AG10803 (cell line): ENCODE measurements at regions not wholly inside any gene's neighbourhood (a gene's known extent, or its start where the extent isn't known, plus 50 kb on each side); places are given as distances from the start of the nearest gene placed in this dataset.

Source experiments
- DNase-seq: peaks from one replicate; pipeline ENCODE4 v3.0.0; 2010; ENCODE audit warnings: low read depth
- H3K4me3 ChIP-seq: 2 replicates; pipeline ENCODE4 v1.5.1; 2011; ENCODE audit warnings: mild to moderate bottlenecking, low read length, control low read depth
- TF ChIP-seq, protein P1 (sequence below): conservative IDR thresholded peaks from 2 replicates; pipeline ENCODE4 v1.5.1; 2011; ENCODE audit warnings: mild to moderate bottlenecking, low read length, control low read depth, inconsistent platforms

DNA sequence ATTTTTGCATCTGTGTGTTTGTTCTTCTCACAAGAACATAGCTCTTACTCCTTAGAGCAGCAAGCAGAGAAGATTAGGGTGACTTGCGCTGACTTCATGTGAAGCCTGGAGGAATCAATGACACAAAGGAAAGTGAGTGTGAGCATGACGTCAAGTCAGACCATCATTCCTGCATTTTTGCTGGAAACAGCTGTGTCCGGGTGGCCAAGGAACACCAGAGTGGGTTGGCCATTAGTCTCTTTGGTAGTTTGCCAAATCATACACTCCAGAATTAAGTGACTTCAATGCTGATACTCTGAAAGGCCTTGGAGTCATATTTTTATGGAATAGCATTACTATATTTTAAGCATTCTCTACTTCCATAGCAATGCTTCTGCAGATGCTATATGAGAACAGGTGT is 597.2 kb downstream of the DCDC2C start:
- H3K4me3 ChIP-seq = no peak overlapping the region
- DNase-seq = no peak
- TF ChIP-seq, protein P1, sequence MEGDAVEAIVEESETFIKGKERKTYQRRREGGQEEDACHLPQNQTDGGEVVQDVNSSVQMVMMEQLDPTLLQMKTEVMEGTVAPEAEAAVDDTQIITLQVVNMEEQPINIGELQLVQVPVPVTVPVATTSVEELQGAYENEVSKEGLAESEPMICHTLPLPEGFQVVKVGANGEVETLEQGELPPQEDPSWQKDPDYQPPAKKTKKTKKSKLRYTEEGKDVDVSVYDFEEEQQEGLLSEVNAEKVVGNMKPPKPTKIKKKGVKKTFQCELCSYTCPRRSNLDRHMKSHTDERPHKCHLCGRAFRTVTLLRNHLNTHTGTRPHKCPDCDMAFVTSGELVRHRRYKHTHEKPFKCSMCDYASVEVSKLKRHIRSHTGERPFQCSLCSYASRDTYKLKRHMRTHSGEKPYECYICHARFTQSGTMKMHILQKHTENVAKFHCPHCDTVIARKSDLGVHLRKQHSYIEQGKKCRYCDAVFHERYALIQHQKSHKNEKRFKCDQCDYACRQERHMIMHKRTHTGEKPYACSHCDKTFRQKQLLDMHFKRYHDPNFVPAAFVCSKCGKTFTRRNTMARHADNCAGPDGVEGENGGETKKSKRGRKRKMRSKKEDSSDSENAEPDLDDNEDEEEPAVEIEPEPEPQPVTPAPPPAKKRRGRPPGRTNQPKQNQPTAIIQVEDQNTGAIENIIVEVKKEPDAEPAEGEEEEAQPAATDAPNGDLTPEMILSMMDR = no peak

DNA sequence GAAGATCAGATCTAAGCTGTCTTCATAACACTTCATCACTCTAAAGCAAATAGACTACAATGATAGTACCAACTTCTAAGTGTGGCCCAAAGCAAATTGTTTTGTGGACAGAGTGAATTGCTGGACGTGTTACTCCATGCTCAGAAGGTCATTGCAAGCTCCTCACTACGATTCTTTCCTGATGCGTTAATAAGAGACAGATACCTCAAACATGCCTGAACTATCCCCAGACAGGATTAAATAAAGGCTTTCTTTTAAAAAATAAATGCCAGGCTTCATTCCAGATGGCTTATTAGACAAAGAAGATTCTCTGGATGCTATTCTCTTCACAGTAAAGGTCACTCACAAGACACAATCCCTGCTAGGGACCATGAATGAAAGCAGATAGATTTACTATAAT is 621.2 kb downstream of the DCDC2C start:
- H3K4me3 ChIP-seq = no peak overlapping the region
- DNase-seq = no peak
- TF ChIP-seq, protein P1 = no peak

DNA sequence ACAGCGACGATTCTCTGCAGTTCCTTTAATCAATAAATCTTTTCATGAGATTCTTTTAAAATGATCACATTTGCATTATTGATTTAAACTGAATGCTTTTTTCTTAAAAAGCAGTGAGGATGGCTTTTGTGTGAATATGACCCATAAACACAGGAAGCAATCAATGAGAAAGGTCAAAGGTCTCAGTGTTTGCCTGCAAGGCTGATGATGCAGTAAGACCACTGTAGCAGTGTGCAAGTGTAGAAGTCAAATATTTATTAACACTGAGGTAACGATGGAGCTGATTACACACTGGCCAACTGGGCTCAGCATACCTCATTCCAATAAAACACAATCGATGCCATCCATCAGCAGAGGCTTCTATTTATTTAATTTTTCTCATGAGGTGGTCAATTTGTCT is 633.5 kb downstream of the DCDC2C start:
- TF ChIP-seq, protein P1 = no peak
- no peak for DNase-seq

DNA sequence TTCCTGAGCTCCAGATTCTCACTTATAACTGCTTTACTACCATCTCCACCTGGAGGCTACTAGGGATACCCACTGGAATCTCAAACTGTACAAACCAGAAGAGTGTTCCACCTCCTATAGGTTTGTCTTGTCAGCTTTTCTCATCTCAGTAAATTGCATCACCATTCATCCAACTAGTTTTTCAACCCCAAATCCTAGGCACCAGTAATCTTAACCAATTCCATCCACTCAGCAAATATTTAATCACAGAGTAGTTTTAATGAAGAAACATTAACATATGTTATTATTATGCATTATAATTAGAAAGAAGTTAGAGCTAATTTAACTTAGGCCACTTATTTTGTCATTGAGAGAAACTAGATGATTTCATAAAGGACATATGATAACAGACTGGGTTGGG is 635.0 kb downstream of the DCDC2C start:
- TF ChIP-seq, protein P1 = no peak
- no peak overlapping the region for H3K4me3 ChIP-seq
- no peak for DNase-seq

More for the DNA sequence above, 633.5 kb downstream of the DCDC2C start:
- H3K4me3 ChIP-seq = no peak overlapping the region

DNA sequence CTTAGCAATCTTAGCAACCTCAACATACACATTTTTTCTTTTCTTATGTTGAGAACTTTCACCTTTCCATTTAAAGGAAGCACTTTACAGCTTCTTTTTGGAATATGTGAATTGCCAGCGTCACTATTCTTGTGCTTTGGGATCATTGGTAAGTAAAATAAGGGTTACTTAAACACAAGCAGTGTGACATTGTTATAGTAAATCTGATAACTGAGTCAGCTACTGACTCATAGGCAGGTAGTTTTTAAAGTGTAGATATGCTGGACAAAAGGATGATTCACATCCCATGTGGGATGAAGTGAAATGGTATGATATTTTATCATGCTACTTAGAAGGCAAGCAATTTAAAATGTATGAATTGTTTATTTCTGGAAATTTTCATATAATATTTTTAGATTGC is 637.2 kb downstream of the DCDC2C start:
- no peak overlapping the region for H3K4me3 ChIP-seq
- TF ChIP-seq, protein P1 = no peak
- DNase-seq = no peak

DNA sequence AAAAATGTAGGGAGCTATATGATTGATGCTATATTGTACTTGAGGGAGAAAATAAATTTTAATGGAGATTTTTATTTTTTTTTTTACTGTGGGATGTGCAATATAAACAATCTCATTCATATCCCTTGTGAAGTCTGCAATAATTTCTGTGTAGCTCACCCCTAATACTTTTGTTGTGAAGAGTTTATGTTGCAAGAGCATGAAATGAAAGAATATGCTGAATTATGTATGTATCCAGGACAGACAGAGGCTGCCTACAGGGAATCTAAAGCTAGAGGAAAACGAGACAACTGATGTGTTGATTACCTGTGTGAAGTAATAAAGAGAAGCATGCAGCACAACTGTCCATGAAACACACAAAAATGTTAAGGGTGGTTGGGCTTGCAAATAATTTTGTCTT is 643.3 kb downstream of the DCDC2C start:
- TF ChIP-seq, protein P1 = no peak
- no peak for DNase-seq
- H3K4me3 ChIP-seq = no peak overlapping the region

DNA sequence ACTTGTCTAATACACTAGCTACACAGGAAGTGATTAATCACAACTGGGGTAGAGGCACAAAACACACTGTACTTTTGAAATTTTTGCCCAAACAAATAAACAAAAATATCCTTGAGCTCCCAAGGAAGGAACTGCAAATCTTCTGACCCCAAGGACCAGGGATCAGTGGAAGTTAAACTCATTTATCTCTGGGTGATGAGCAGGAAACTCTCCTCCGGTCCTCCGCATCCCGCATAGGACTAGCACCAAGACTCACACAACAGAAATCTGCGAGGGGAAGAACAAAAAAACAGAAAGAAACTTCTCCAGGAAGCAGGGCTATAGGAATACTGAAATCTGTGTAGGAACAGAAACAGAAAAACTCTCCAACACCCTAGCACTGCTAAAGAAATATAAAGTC is 650.3 kb downstream of the DCDC2C start:
- TF ChIP-seq, protein P1 = no peak
- no peak overlapping the region for H3K4me3 ChIP-seq
- no peak for DNase-seq
